ENCODE measurements at regions not wholly inside any gene's neighbourhood (a gene's known extent, or its start where the extent isn't known, plus 50 kb on each side); places are given as distances from the start of the nearest gene placed in this dataset.

DNA sequence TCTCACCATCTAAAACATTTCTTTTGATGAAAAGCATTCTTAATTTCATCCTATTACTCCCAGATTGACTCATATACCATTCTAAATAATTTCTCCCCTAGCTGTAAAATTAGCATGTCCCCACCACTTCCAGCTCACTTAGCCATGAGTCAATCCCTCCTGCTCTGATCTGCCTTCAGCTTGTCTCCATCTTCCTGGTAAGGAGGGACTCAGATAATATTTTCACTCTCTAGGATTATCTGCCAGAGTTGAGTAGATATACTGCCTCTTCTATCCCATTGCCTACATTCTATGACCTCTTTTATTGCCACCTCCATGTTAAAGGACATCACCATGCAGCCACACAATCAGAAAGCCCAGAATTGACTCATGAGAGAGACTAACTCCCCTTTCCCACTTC lies 348.8 kb upstream of the POU3F2 start:
- no peak for DNase-seq

DNA sequence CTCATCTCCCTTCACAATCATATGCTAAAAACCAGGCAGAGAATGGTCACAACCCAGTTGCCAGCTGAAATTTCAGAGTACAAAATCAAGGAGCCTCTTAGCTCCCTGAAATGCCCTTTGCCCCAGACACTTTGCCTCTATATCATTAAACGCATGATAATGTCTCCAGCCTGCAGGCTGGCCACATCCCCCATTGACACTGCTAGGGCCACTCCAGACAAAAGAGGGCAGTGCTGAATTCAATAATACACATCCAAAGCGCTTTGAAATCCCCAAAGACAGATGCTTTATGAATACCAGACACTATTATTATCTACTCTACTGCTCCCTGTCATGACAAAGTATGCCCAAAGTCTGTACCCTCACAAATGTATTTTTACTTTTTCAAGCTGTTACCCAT lies 348.3 kb upstream of the POU3F2 start:
- no peak for DNase-seq

DNA sequence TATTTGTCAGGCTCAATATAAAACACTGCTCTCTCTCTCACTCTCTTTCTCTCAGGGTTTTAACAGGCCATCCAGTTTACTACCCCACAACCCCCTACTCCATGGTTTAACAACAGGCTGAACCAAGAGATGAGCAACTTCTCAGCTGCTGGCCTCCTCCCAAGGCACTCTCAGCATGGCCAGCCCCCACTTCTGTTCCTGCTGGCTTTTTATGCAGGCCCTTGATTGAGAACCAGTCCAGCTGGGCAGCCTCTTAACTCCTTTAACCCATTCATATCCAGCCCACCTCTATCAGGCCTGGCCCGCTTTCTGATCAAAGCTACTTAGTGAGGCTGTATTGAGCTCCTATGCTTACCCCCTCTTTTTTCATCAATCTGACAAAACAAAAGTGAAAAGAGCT lies 346.8 kb upstream of the POU3F2 start:
- DNase-seq = no peak

DNA sequence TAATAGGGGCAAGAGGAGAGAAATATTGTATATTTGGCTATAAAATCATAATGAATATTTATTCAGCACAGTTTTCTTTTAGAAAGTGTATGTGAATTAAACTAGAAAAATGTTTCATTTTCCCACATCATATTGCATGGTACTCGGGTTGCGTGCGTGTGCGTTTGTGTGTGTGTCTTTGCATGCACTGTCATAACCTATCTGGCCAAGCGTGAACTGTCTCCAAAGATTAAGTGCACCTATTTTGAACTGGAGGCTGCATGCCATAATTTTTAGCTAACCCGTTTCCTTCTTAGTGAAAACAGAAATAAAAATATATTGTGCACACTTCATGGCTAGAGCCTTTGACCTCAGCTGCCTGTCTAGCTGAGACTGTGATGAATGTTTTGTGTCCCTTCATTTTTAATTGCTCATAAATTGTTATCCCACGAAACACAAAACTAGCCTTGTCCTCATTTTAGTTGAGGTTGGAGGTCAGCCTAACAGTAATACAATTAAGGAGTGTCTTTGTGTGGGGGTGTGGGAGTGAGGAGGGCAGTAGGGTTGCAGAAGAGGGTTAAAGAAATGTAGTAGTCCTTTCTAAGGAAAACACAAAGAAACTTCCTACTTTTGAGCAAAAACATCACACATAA lies 336.1 kb upstream of the POU3F2 start:
- no peak for DNase-seq

DNA sequence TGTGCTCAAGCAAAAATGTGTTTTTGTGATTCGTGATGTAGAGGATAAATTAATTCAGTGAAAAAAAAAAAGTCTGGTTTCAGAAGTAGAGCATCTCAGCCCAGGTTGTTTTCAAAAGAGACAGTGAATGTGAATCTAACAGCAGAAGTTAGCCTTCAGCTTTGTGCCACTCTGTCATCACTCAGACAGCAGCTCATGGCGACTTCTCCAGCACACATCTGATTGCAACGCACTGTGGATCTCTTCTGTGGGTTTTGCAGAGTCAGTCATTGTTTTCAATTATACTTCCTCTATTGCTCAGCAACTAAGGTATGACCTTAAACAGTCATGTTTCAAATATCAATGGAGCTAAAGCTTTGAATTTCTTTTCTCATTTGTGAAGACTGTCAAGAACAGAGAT lies 335.5 kb upstream of the POU3F2 start:
- DNase-seq = no peak

DNA sequence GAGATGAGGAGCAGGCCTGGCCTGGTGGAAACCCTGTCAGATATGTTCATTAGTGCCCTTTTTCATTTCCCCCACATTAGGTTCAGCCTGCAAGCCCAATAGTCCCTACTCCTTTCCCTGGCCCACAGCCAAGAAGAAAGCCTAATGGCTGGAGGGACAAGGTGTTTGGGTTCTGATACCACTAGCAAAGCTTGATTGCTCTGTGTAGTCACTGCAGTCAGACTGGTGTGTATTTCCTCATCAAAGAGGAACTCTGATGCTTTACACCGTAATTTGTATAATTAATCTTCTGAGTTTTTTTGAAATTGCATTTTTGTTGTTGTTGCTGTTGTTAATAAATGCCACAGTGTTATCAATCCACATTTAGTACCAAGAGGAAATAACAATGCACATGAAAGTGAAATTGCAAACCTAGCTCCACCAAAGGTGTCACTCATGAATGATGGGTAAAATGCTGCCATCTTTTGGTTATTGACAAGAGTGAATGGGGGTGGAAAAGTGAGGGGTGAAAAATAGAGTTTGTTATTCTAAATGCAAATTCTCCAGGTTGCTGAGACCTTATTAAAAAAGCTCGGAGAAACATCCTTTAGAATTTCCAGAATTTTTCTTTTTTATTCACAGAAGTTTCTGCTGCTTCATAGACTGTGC lies 320.2 kb upstream of the POU3F2 start:
- no peak for DNase-seq

DNA sequence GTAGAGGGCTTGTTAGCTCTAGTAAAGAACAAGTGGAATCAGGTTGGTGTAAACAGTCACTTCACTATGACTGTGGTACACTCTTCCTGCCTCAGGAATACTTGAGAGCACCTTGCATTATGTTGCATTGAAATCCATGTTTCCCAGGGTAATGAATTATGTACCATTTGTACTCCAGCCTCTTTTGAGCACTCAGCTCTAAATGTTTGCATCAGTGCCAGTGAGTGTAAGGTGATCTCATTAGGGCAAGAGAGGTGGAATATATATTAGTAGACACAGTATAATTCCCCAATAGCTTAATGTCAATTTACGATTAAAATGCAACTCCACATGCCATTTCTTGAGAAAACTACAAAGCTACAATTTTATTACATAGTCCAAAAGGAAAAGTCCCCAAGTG lies 319.6 kb upstream of the POU3F2 start:
- DNase-seq = no peak

DNA sequence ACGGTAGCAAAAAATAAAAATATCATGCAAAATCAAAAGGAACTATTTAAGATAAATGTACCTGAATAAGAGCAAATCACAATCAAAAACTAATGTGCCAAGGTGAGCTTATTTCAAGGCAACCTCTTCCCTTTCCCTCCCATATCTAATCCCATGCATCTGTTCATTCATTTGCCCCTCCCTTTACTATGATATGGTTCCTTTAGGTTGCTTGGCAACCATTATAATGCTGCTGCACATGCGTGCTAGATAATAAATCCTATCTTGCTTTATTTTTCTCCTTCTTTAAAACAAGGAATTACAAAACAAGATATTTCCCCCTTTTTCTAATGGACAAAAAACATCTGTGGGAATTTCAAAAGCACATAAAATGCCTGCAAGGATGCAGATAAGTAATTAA lies 318.2 kb upstream of the POU3F2 start:
- DNase-seq = no peak

DNA sequence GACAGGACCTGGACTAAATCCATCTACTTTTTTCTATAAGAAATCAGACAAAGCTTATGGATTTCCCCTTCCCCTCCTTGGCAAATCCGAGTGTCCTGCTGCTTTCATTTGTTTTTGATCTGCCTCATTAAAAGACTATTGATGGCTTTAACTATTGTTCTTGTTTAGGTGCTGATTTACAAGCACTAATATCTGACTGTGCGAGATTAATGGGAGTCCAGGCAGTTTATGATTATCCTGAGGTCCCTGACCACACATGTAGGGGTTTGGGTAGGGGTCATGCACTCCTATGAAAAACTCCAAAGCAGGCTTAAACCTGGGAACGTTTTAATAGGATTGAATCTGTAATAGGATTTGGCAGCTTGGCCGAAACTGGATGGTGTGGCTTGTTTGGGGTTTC lies 317.5 kb upstream of the POU3F2 start:
- no peak for DNase-seq

DNA sequence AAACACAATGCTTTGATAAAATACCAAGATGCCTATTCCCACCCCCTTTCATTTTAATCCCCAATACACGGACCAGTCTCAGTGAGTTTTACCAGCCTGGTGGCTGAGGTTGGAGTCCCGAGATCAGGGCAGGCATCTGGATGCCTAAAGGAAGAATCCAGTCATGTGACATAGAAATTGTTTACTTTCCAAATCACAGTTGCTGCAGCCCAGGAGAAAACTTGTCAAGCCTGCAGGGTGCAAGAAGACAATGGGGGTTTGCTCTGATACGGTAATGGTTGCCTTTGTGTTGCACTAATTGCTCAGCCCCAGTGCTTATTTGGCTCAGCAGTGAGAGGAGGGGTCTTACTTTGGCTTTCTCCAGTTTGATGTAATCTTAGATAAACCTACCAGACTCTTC lies 308.5 kb upstream of the POU3F2 start:
- no peak for DNase-seq

DNA sequence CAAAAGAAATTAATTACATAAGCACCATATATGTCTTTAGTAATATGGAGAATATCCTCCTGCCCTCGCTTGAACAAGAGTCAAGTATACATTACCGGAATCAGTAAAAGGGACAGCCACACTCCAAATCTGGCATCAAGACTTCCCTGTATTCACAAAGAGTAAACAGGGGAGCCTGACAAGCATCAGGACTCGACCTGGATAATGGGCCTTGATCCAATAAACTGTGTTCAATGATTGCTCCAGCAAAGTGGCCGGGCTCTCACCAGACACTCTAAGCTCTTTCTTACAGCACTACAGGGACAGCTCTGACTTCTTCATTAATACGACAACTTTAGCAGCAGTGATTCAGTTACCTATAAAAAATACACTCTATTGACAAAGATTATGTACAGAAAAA lies 307.9 kb upstream of the POU3F2 start:
- DNase-seq = no peak

DNA sequence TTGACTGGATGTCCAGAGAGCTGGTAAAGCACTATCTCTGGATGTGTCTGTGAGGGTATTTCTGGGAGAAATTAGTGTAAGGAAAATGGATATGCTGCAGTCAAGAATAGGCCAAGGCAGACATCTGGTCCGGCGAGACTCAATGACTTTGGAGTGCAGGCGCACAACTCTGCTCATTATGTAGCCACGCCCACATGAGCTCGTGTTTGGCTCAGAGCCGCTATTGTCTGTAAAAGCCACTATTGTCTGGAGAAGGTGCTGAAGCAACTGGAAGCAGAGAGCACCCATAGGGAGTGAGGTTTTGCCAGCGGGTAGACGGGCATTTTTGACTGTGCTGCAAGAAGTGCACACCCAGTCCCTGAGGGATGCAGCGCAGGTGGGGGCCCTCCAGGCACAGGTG lies 305.0 kb upstream of the POU3F2 start:
- DNase-seq = no peak

DNA sequence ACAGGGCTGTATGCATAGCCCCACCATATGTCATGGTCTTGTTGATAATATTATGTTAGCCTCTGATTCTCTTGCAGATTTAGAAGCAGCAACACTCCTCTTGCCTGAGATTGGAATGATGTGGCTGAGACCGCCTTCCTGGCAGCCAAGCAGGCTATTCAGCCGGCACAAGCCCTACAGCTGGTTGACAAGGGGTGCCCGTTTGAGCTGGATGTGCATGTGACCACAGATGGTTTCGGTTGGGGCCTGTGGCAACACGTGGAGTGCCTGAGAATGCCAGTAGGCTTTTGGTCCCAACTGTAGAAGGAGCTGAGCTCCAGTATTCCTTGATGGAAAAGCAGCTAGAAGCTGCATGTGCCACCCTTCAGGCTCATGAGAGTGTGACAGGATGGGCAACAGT lies 303.6 kb upstream of the POU3F2 start:
- no peak for DNase-seq

DNA sequence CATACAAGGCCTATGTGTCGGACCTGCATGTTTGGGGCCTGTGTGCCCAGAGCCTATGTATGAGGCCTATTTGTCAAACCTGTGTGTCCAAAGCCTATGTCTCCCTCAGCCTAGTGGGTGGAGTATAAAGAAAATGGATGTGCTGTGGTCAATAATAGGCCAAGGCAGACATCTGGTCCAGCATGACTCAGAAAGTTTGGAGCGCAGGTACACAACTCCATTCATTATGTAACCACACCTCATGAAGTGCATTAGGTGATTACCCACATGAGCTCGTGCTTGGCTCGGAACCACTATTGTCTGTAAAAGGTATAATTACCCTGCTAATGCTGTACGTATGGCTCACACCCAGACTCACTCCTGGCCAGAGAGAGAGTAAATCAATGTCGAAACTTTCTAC lies 302.4 kb upstream of the POU3F2 start:
- DNase-seq = no peak

DNA sequence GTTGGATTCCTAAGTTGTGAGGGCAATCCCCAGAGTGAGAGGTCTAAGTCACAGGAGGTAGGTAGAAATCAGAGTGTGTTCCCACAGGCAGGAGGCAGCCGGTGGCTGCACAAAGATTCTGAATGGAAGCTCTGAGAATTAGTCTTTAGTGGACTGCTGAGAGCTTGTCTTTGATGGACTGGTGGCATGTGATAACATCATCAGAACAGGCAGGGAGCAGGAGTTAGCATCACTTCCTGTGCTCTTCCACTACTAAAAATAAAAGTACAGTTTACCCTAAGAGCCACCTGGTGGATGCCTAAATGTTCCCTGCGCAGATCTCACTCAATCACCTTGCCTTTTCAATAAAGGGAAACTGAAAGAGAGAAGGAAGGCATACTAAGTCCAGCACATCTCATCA lies 294.6 kb upstream of the POU3F2 start:
- DNase-seq = no peak

DNA sequence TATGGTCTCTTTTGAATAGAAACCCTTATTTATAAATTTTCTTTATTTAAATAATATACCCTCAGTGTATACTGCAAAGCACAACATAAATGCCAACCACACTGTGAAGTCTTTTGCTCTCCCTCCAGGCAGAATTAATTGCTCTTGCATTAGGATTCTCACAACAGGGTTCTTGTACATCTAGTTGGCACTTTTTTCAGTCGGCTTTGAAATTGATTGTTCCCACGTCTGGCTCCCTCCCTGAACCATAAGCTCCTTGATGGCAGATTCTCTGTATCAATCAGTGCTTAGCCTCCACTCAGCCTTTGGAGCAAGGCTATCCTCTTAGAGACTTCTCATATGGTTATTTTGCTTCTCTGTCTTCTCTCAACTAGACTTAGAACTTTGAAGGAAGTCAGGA lies 288.0 kb upstream of the POU3F2 start:
- no peak for DNase-seq

DNA sequence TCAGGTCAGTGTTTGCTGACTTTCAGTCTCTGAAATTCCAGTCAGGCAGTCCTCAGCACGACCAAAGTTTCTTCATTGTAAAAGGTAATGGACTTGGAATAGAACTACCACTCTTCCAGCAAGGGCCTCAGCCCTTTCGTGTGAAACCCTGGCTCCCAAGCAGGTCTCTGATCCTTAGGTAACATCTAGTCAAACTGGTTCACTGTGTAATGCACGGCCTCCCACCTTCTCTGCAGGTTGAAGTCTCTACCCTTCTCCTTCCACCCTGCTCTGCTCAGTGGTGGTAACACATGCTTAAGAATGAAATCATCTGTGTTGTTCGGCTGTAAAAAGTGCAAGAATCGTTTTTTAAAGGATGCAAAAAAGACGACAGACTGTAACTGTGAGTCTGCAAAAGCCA lies 287.2 kb upstream of the POU3F2 start:
- no peak for DNase-seq

DNA sequence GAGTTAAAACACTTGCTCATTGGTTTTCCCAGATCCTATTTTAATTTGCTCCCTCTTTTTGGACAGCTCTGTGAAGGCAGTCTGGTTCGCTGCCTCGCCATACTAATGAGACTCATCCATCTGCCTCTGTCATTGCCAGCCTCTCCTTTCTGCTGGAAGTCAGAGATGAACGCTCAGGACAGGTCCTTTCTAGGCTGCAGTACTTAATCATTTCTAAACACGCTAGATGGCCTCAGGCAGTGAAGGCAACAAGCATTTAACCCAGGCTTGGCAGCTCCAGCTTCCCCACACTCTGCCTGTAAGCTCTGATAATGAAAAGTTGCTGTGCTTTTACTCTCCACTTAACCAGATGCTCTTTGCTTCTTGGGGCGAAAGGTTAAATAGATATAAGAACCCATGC lies 286.7 kb upstream of the POU3F2 start:
- DNase-seq = no peak

DNA sequence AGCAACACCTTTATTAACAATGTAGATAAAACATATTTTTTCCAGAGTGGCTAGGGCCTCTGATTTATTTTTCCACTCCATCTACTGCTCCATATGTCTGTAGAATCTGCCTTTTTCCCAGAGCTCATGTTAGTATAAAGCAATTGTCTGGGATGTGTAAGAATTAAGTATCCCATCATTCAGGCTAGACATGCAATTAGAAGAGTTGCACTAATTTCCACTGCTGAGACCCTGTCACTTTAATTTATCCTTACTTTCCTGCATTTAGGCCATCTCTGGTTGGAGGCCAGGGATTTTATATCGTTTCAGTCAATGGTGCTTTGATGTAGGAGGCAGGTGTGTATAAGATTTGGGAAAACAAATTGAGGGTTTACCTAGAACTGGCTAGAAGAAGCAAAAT lies 286.1 kb upstream of the POU3F2 start:
- no peak for DNase-seq

DNA sequence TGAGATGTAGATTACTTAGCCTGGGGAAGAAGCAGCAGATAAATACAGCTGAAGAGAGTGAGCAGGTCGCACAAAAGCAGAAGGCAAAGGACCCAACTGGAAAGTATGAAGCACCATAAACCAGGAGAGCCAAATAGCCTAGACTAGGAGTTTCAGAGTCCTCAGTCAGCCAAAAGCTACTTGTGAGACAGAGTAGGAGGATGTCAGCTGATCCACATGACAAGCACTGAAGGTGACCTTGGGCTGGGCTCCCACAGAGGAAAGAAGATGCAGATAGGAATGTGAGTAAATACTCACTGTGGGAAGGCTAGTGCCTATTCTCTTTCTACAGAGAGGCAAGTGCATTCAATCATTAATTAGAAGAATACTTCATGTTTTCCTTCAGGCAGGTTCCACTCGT lies 274.0 kb upstream of the POU3F2 start:
- DNase-seq = no peak

DNA sequence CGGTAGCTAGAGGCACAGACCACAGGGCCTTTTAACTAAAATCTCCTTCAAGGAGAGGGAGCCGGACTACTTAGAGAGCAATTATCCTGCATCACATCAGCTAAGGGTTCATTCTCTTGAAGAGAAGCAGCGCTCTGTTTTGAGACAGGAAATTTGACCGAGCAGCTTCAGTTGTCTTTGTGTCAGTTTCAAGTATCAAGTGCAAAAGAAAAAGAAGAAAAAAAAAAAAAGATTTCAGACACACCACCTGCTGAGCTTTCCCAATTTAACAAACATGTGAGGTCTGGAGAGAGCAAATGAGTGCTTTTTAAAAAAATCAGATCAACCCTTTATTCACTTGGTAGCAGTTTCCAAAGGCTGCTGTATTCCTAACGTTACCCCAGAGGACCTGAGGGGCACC lies 273.5 kb upstream of the POU3F2 start:
- DNase-seq = no peak

DNA sequence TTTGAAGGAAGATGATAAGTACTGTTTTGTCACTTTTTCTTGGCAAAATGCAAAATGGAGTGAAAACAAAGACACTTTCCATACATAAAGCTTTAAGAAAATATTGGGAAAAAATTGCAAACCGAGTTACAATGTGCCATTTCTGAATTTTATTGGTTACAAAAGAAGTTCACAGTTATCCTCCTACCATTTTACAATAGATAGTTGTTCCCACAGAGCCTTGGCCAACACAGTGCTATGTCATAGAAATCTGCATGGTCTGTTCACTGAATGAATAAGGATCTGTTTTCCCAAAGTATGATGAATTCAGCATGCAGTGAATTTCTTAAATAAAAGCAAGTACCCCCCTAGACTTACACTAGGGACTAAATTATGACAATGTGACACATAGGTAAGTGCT lies 268.2 kb upstream of the POU3F2 start:
- no peak for DNase-seq

DNA sequence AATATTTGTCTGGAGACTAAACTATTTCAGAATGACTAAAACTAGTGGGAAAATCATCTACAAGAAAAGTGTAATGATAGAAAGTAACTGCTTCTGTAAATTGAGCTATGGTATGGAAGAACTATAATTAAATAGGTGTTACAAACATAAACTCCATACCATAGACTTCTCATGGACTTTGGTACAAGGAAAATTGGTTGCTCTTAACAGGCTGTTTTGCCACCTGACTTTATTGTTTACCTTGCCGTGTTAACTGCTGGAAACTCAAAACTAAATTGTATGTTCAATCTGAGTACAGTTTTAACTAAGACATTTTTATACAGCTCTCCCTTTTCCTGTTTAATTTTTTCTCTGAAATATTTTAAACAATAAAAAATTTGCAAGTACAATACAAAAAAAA lies 261.8 kb upstream of the POU3F2 start:
- DNase-seq = no peak

DNA sequence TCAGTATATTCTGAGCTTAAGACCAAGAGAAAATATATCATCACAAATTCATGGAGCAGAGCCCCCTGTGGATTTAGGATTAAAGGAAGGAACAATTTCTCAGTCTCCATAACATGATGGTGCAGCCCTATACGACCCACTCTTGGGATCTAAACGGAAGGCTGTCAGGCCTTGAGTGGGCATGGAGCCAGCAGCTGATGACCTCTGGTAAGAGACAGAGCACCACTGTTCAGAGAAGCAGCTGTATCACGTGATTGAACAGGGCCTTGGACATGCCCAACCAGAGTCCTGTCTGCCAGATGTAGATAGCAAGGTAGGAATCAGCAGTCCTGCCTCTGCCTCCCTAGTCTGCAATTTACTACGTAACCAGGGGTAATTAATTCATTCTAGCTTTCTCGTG lies 259.4 kb upstream of the POU3F2 start:
- no peak for DNase-seq

DNA sequence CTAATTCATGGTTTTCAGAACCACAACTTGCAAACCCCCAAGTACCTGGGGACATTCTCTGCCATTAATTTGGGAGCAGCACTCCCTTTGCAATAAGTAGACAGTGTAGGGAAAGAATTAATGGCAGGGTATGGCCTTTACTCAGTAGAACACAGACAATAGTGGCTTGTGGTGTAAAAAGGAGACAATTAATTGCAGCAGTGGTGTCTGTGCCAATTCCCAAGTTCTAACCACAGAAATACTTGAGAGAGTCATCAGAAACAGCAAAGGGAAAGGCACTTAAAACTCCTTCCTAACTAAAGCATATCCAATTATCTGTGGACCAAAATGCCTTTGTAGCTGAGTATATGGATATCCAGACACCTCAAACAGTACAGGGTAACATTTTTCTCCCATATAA lies 257.6 kb upstream of the POU3F2 start:
- DNase-seq = no peak
